Tibial nerve (tissue), 4 donors: ENCODE measurements at regions not wholly inside any gene's neighbourhood (a gene's known extent, or its start where the extent isn't known, plus 50 kb on each side); places are given as distances from the start of the nearest gene placed in this dataset.

ENCODE experiments used
- CTCF ChIP-seq, 5 experiments: fragments of 200-600 bp in 3 of 5; fragments of 450-650 bp in 2 of 5; sonication (generic) in 3 of 5; IDR thresholded peaks; one replicate each; pipeline ENCODE4 v1.5.1; 2016 to 2019; ENCODE audit warnings: antibody characterized with exemption in 5 of 5, mild to moderate bottlenecking in 3 of 5, moderate library complexity in 2 of 5
- EP300 ChIP-seq, 2 donors: sonication (generic); formaldehyde crosslinking; IDR thresholded peaks; one replicate each; pipeline ENCODE4 v1.6.1; 2017; ENCODE audit warnings: antibody characterized with exemption in 2 of 2, mild to moderate bottlenecking in 1 of 2

GRCh38 chr5:115709585-115709984 is 83.7 kb upstream of the TMED7 start:
- TF ChIP-seq EP300 (IDR thresholded peaks at IDR 0.05) (peak in 1 of 2 donors; percentile 77), CTCF (IDR thresholded peaks at IDR 0.05) (no peak)
